ENCODE measurements at regions not wholly inside any gene's neighbourhood (a gene's known extent, or its start where the extent isn't known, plus 50 kb on each side); places are given as distances from the start of the nearest gene placed in this dataset.
"Not testable (repeated sequence)": the region's sequence is repeated elsewhere in the genome, so short reads cannot be mapped to it uniquely, and the experiment has no call there.

DNA sequence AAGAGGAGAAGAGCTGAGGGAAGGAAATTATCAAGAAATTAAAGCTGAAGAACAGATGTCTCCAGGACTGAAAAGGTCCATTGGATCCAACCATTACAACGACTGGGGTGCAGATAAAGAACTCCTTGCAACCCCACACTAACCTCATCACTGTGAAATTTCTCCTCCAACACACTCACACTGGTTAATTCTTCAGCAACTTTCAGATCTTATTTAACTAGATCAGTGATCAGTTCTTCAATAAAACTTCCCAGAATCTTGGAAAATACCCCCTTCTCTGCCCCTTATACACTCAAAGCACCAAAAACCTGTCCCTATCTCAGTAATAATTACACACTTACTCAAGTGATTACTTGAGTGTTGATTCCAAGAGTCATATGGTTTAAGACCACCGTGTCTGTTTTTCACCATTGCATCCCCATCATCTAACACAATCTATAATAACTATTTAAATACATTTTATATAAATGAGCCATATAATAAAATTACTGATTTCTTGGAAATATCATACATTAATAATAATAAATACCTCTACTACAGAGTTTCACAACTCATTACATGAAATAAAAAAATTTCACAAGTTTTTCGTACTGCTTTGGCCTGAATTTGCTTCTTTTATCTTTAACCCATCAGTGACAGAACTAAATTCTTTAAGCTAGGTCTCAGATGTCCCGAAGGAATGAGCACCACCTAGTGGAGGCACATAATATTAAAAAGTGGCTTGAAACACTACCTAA is 123.7 kb downstream of the MPP7 start:
- Histone ChIP-seq H3K4me2 (no peak overlapping the region; the same call in 2 of the 3 replicates), H3K4me3 (no peak overlapping the region), H3K4me1 (no peaks in the 10 kb centered on the region), H3K9me3 (no peaks in the 10 kb centered on the region), H3K27ac (no peak overlapping the region)
- DNase-seq (ENCODE audit: low read depth in 1 of 2, low spot score in 1 of 2) = peak; percentile 20 to 52
- peak; percentile 86 for TF ChIP-seq CTCF (IDR thresholded peaks at IDR 0.05)
- TF ChIP-seq, protein P1, sequence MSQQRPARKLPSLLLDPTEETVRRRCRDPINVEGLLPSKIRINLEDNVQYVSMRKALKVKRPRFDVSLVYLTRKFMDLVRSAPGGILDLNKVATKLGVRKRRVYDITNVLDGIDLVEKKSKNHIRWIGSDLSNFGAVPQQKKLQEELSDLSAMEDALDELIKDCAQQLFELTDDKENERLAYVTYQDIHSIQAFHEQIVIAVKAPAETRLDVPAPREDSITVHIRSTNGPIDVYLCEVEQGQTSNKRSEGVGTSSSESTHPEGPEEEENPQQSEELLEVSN (IDR thresholded peaks at IDR 0.05; ENCODE audit: borderline replicate concordance, low read depth) = no peak
- TF ChIP-seq JUN (IDR thresholded peaks at IDR 0.05) = no peak
- TF ChIP-seq, protein P2, sequence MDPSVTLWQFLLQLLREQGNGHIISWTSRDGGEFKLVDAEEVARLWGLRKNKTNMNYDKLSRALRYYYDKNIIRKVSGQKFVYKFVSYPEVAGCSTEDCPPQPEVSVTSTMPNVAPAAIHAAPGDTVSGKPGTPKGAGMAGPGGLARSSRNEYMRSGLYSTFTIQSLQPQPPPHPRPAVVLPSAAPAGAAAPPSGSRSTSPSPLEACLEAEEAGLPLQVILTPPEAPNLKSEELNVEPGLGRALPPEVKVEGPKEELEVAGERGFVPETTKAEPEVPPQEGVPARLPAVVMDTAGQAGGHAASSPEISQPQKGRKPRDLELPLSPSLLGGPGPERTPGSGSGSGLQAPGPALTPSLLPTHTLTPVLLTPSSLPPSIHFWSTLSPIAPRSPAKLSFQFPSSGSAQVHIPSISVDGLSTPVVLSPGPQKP (IDR thresholded peaks at IDR 0.05; ENCODE audit: low read depth, low read length) = no peak
- TF ChIP-seq RAD21 (conservative IDR thresholded peaks at IDR 0.05 in 1 of 2, IDR thresholded peaks at IDR 0.05 in 1 of 2) = peak; percentile 81 to 82
- no peak for TF ChIP-seq ATOH8 (CRISPR knock-in tag; IDR thresholded peaks at IDR 0.05; ENCODE audit: low read depth)
- TF ChIP-seq CBX8 (IDR thresholded peaks at IDR 0.05) = no peak
- peak; percentile 79 for TF ChIP-seq SMC3 (IDR thresholded peaks at IDR 0.05)
- ChIA-PET POLR2A (no interaction called here), CTCF (interaction anchor here (0.7 to 1.8 kb wide), 16 partner anchors 9 to 733 kb away, joined by 3 to 13 read pairs (median 3); no protein-coding TSS in a partner anchor)
- ATAC-seq = peak; percentile 66 to 75; a peak in 4 of 6 replicates
- FAIRE-seq = no peak
- 17% methylated on average over 4 of the region's 4 CpGs for WGBS (ENCODE audit: missing lambda C conversion rate)

GRCh38 chr10:28177944-28178637 is 124.8 kb downstream of the MPP7 start:
- no peak for DNase-seq (ENCODE audit: low read depth in 1 of 2, low spot score in 1 of 2)
- Histone ChIP-seq H3K9me3 (no peaks in the 10 kb centered on the region), H3K27ac (no peak overlapping the region), H3K4me1 (no peaks in the 10 kb centered on the region), H3K4me2 (peak overlapping the region; percentile 45), H3K4me3 (no peak overlapping the region)
- ChIA-PET CTCF (interaction anchor here (0.9 kb wide), 1 partner anchor 619 kb away, joined by 3 read pairs; no protein-coding TSS in a partner anchor), POLR2A (no interaction called here)
- 35% methylated on average over 4 of the region's 4 CpGs for WGBS (ENCODE audit: missing lambda C conversion rate)
- FAIRE-seq = no peak
- TF ChIP-seq KDM5A (IDR thresholded peaks at IDR 0.05) (no peak), HEYL (CRISPR knock-in tag; IDR thresholded peaks at IDR 0.05) (no peak), ZC3H11A (IDR thresholded peaks at IDR 0.05) (no peak), NFE2L2 (conservative IDR thresholded peaks at IDR 0.05; ENCODE audit: low read length) (no peak)
- TF ChIP-seq, protein P3, sequence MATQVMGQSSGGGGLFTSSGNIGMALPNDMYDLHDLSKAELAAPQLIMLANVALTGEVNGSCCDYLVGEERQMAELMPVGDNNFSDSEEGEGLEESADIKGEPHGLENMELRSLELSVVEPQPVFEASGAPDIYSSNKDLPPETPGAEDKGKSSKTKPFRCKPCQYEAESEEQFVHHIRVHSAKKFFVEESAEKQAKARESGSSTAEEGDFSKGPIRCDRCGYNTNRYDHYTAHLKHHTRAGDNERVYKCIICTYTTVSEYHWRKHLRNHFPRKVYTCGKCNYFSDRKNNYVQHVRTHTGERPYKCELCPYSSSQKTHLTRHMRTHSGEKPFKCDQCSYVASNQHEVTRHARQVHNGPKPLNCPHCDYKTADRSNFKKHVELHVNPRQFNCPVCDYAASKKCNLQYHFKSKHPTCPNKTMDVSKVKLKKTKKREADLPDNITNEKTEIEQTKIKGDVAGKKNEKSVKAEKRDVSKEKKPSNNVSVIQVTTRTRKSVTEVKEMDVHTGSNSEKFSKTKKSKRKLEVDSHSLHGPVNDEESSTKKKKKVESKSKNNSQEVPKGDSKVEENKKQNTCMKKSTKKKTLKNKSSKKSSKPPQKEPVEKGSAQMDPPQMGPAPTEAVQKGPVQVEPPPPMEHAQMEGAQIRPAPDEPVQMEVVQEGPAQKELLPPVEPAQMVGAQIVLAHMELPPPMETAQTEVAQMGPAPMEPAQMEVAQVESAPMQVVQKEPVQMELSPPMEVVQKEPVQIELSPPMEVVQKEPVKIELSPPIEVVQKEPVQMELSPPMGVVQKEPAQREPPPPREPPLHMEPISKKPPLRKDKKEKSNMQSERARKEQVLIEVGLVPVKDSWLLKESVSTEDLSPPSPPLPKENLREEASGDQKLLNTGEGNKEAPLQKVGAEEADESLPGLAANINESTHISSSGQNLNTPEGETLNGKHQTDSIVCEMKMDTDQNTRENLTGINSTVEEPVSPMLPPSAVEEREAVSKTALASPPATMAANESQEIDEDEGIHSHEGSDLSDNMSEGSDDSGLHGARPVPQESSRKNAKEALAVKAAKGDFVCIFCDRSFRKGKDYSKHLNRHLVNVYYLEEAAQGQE (IDR thresholded peaks at IDR 0.05) = no peak
- TF ChIP-seq, protein P4, sequence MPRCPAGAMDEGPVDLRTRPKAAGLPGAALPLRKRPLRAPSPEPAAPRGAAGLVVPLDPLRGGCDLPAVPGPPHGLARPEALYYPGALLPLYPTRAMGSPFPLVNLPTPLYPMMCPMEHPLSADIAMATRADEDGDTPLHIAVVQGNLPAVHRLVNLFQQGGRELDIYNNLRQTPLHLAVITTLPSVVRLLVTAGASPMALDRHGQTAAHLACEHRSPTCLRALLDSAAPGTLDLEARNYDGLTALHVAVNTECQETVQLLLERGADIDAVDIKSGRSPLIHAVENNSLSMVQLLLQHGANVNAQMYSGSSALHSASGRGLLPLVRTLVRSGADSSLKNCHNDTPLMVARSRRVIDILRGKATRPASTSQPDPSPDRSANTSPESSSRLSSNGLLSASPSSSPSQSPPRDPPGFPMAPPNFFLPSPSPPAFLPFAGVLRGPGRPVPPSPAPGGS (IDR thresholded peaks at IDR 0.05) = no peak
- no peak for ATAC-seq

DNA sequence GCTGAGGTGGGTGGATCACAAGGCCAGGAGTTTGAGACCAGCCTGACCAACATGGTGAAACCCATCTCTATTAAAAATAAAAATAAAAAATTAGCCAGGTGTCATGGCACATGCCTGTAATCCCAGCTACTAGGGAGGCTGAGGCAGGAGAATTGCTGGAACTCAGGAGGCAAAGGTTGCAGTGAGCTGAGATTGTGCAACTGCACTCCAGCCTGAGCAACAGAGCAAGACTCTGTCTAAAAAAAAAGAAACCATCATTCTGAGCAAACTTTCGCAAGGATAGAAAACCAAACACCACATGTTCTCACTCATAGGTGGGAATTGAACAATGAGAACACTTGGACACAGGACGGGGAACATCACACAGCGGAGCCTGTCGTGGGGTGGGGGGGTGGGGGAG is 126.4 kb downstream of the MPP7 start:
- POLR2A ChIA-PET; H3K4me2 ChIP-seq; DNase-seq (ENCODE audit: low read depth in 1 of 2, low spot score in 1 of 2); H3K27ac ChIP-seq; H3K4me1 ChIP-seq; H3K9me3 ChIP-seq; ATAC-seq; H3K4me3 ChIP-seq; FAIRE-seq: not testable (repeated sequence)
- 74% methylated on average over 1 of the region's 4 CpGs for WGBS (ENCODE audit: missing lambda C conversion rate)
- CTCF ChIA-PET = interaction anchor here (1.4 kb wide), 1 partner anchor 618 kb away, joined by 3 read pairs; no protein-coding TSS in a partner anchor
